Panc1 (cell line): ENCODE measurements at regions not wholly inside any gene's neighbourhood (a gene's known extent, or its start where the extent isn't known, plus 50 kb on each side); places are given as distances from the start of the nearest gene placed in this dataset.

ENCODE experiments used
- ATAC-seq: fragments of 200-7000 bp; cut with Tn5 transposase; 2 replicates; pipeline ENCODE4 v1.9.1; 2020; ENCODE audit warnings: mild to moderate bottlenecking, moderate library complexity
- BruUV-seq: library from RNA; stranded (reverse); fragments of 400-500 nt; replicated peaks from 2 replicates; lab custom pipeline; 2021; lab: Mats Ljungman, UMichigan
- CTCF ChIA-PET: fragments of 300-600 bp; sonication (Branson Sonifier 250); formaldehyde crosslinking; loops from one replicate; lab custom pipeline; 2022; ENCODE audit warnings: antibody characterized with exemption; lab: Charles Lee
- POLR2A ChIA-PET: fragments of 300-600 bp; sonication (Branson Sonifier 250); formaldehyde crosslinking; loops from one replicate; lab custom pipeline; 2022; ENCODE audit warnings: antibody characterized with exemption; lab: Charles Lee
- DNase-seq: peaks from one replicate; pipeline ENCODE4 v3.0.0-alpha.2; 2010; ENCODE audit warnings: low read depth, low spot score
- H3K27ac ChIP-seq: 2 replicates; pipeline ENCODE4 v1.5.1; 2011; ENCODE audit warnings: mild to moderate bottlenecking, low read length, inconsistent platforms
- H3K27me3 ChIP-seq: fragments of 200-500 bp; sonication (Bioruptor generic); 2 replicates; pipeline ENCODE4 v1.6.0; 2014; ENCODE audit warnings: low read length, inconsistent platforms; ENCODE audit not compliant: control insufficient read depth, insufficient read depth
- H3K36me3 ChIP-seq: fragments of 200-500 bp; sonication (Bioruptor generic); 2 replicates; pipeline ENCODE4 v1.5.1; 2014; ENCODE audit warnings: inconsistent platforms, mild to moderate bottlenecking, low read length, moderate library complexity; ENCODE audit not compliant: control insufficient read depth, insufficient read depth
- H3K4me1 ChIP-seq: 2 replicates; pipeline ENCODE4 v1.5.1; 2011; ENCODE audit warnings: inconsistent platforms, mild to moderate bottlenecking, low read length, moderate library complexity; ENCODE audit not compliant: control insufficient read depth, insufficient read depth
- H3K4me3 ChIP-seq, 2 experiments: 2 replicates each; pipeline ENCODE4 v1.5.1; 2011 to 2012; ENCODE audit warnings: low read depth in 2 of 2, low read length in 2 of 2, mild to moderate bottlenecking in 2 of 2, inconsistent platforms in 1 of 2, moderate library complexity in 1 of 2
- H3K9me3 ChIP-seq: fragments of 200-500 bp; sonication (Bioruptor generic); 2 replicates; pipeline ENCODE4 v1.5.1; 2014; ENCODE audit warnings: low read depth, mild to moderate bottlenecking, inconsistent platforms, low read length, moderate library complexity; ENCODE audit not compliant: control insufficient read depth, insufficient read depth
- CTCF ChIP-seq: fragments of 450-650 bp; IDR thresholded peaks from 2 replicates; pipeline ENCODE4 v1.5.1; 2017; ENCODE audit warnings: mild to moderate bottlenecking
- POLR2AphosphoS5 ChIP-seq: IDR thresholded peaks from 2 replicates; pipeline ENCODE4 v1.6.1; 2012; ENCODE audit warnings: mild to moderate bottlenecking, low read depth, low read length, moderate library complexity
- REST ChIP-seq, 2 experiments: IDR thresholded peaks; 2 replicates each; pipeline ENCODE4 v1.6.1; 2011 to 2012; ENCODE audit warnings: low read depth in 2 of 2, control low read depth in 1 of 2, low read length in 1 of 2, mild to moderate bottlenecking in 1 of 2, moderate library complexity in 1 of 2; ENCODE audit not compliant: insufficient read depth in 1 of 2
- SIN3A ChIP-seq: IDR thresholded peaks from 2 replicates; pipeline ENCODE4 v1.6.1; 2012; ENCODE audit warnings: low read depth, mild to moderate bottlenecking, low read length, moderate library complexity, borderline replicate concordance; ENCODE audit not compliant: insufficient read depth
- TCF7L2 ChIP-seq: IDR thresholded peaks from 2 replicates; pipeline ENCODE4 v1.6.1; 2011; ENCODE audit warnings: mild to moderate bottlenecking, low read depth, low read length, inconsistent platforms
- in situ Hi-C: cut with HindIII; loops from 2 replicates; pipeline ENCODE4 v1.10.0; 2016; ENCODE audit warnings: low sequenced_read_pairs, low pct_unique_long_range_greater_than_20kb
- intact Hi-C: fragments of 100-400 bp; cut with micrococcal nuclease; formaldehyde crosslinking; loops from one replicate; pipeline ENCODE4 v1.10.0; 2022; ENCODE audit not compliant: unreplicated experiment

DNA sequence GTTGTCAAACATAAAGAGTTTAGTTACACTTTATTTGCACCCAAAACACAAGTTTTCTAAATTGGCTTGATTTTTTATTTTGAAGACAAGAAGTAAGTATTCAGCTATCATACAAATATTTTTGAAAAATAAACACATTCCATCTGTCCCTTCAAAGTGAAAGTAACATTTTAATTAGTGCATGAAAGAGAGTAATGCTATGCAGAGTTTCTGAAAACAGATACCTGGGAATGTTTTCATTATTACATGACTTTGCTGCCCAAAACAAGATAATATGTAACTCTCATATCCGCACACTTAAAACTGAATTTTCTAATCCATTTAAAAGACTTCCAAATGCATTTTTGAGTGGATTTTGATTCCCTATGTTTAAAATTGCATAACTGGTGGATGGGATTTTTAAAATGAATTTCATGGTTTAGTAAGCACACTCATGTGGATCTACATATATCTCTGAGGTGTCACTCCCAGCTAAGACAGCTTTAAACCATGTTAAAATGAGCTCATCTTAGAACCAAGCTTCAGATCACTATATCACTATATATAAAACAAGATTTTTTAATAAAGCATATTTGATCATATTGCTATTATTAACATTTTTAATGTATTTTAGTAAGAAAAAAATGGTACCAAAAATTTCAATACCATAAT is 127.5 kb downstream of the ATPSCKMT start:
- no peak for DNase-seq
- Histone ChIP-seq H3K27me3 (no peaks in the 10 kb centered on the region), H3K27ac (no peak overlapping the region), H3K4me1 (no peaks in the 10 kb centered on the region), H3K4me3 (no peak overlapping the region), H3K9me3 (no peaks in the 10 kb centered on the region), H3K36me3 (no peaks in the 10 kb centered on the region)
- no TSS peak for BruUV-seq
- no peak for ATAC-seq
- TF ChIP-seq CTCF: no peak
- TF ChIP-seq SIN3A: no peak
- no peak for TF ChIP-seq POLR2AphosphoS5
- TF ChIP-seq REST (IDR thresholded peaks at IDR 0.05; ENCODE audit: insufficient read depth in 1 of 2, low read depth in 2 of 2, low read length in 1 of 2): no peak
- TF ChIP-seq TCF7L2: no peak
- ChIA-PET CTCF (no interaction called here), POLR2A (no interaction called here)
- intact Hi-C loops: no loop called here
- in situ Hi-C loops: no loop called here

- Histone ChIP-seq H3K36me3 (no peaks in the 10 kb centered on the region), H3K4me3 (no peak overlapping the region), H3K27ac (no peak overlapping the region), H3K4me1 (no peaks in the 10 kb centered on the region), H3K27me3 (no peaks in the 10 kb centered on the region), H3K9me3 (no peaks in the 10 kb centered on the region)
- in situ Hi-C loops (no loop called here), intact Hi-C loops (no loop called here)
- TF ChIP-seq POLR2AphosphoS5: no peak
- TF ChIP-seq SIN3A: no peak
- TF ChIP-seq TCF7L2: no peak
- TF ChIP-seq REST (IDR thresholded peaks at IDR 0.05; ENCODE audit: insufficient read depth in 1 of 2, low read depth in 2 of 2, low read length in 1 of 2): no peak
- TF ChIP-seq CTCF: no peak
- ChIA-PET CTCF (no interaction called here), POLR2A (no interaction called here)
- ATAC-seq: no peak
- no TSS peak for BruUV-seq
- DNase-seq: no peak
Measured at GRCh38 chr5:10120934-10121333, 128.8 kb downstream of the ATPSCKMT start.
